ENCODE measurements at regions not wholly inside any gene's neighbourhood (a gene's known extent, or its start where the extent isn't known, plus 50 kb on each side); places are given as distances from the start of the nearest gene placed in this dataset.

GRCh38 chr6:40891686-40892085 lies 147.3 kb downstream of the UNC5CL start:
- no peaks in the 10 kb centered on the region for H3K9me3 Mint-ChIP-seq
- no peak overlapping the region for H3K27ac Mint-ChIP-seq
- H3K36me3 Mint-ChIP-seq: no peaks in the 10 kb centered on the region
- no peak overlapping the region for H3K4me3 Mint-ChIP-seq
- CTCF ChIA-PET: interaction anchor here (3.5 kb wide), 1 partner anchor 136 kb away, joined by 13 read pairs; no protein-coding TSS in a partner anchor
- TF ChIP-seq JAZF1 (CRISPR knock-in tag; IDR thresholded peaks at IDR 0.05) (no peak), OVOL2 (CRISPR knock-in tag; IDR thresholded peaks at IDR 0.05; ENCODE audit: borderline replicate concordance) (no peak), FOXP1 (CRISPR knock-in tag; IDR thresholded peaks at IDR 0.05; ENCODE audit: borderline replicate concordance) (no peak), NR3C1 (CRISPR knock-in tag; conservative IDR thresholded peaks at IDR 0.05; ENCODE audit: low read depth) (no peak), ZNF317 (CRISPR knock-in tag; IDR thresholded peaks at IDR 0.05; ENCODE audit: borderline replicate concordance, low read depth) (no peak), ZNF121 (CRISPR knock-in tag; IDR thresholded peaks at IDR 0.05) (no peak), ELF4 (CRISPR knock-in tag; IDR thresholded peaks at IDR 0.05; ENCODE audit: low read depth) (no peak), HMGA2 (CRISPR knock-in tag; IDR thresholded peaks at IDR 0.05) (no peak), ZNF671 (CRISPR knock-in tag; IDR thresholded peaks at IDR 0.05) (no peak), HMGXB4 (CRISPR knock-in tag; IDR thresholded peaks at IDR 0.05) (no peak), MYBL2 (CRISPR knock-in tag; IDR thresholded peaks at IDR 0.05) (no peak), NFYB (CRISPR knock-in tag; conservative IDR thresholded peaks at IDR 0.05; ENCODE audit: low read depth) (no peak), ZNF532 (CRISPR knock-in tag; IDR thresholded peaks at IDR 0.05; ENCODE audit: borderline replicate concordance) (no peak), CBFB (CRISPR knock-in tag; IDR thresholded peaks at IDR 0.05; ENCODE audit: low read depth) (no peak), TCF7 (CRISPR knock-in tag; IDR thresholded peaks at IDR 0.05; ENCODE audit: low read depth) (no peak), NR1H2 (CRISPR knock-in tag; IDR thresholded peaks at IDR 0.05) (no peak), JUN (CRISPR knock-in tag; IDR thresholded peaks at IDR 0.05) (no peak), ZNF219 (CRISPR knock-in tag; IDR thresholded peaks at IDR 0.05; ENCODE audit: borderline replicate concordance) (no peak), PREB (CRISPR knock-in tag; IDR thresholded peaks at IDR 0.05; ENCODE audit: borderline replicate concordance) (no peak)
- no peak for DNase-seq (ENCODE audit: low spot score)
- H3K4me1 Mint-ChIP-seq: peaks cover 6% of the 10 kb centered on the region
- POLR2A ChIA-PET: no interaction called here
- H3K27me3 Mint-ChIP-seq (ENCODE audit: low read depth): peaks cover 12% of the 10 kb centered on the region
- no peak for ATAC-seq

- ATAC-seq (no peak), DNase-seq (ENCODE audit: low spot score) (no peak)
- ChIA-PET POLR2A (no interaction called here), CTCF (interaction anchor here (3.5 kb wide), 1 partner anchor 137 kb away, joined by 13 read pairs; no protein-coding TSS in a partner anchor)
- Mint-ChIP-seq H3K27ac (no peak overlapping the region), H3K4me3 (no peak overlapping the region), H3K36me3 (no peaks in the 10 kb centered on the region), H3K9me3 (no peaks in the 10 kb centered on the region), H3K27me3 (ENCODE audit: low read depth) (peaks cover 9% of the 10 kb centered on the region), H3K4me1 (peaks cover 6% of the 10 kb centered on the region)
- TF ChIP-seq ZNF416 (CRISPR knock-in tag; IDR thresholded peaks at IDR 0.05) (no peak), USF1 (CRISPR knock-in tag; IDR thresholded peaks at IDR 0.05) (no peak), ZNF425 (CRISPR knock-in tag; conservative IDR thresholded peaks at IDR 0.05) (no peak), MAX (CRISPR knock-in tag; IDR thresholded peaks at IDR 0.05) (no peak), ZNF281 (CRISPR knock-in tag; IDR thresholded peaks at IDR 0.05) (no peak)
Measured at GRCh38 chr6:40891131-40891530, 147.9 kb downstream of the UNC5CL start.
